ENCODE measurements at regions not wholly inside any gene's neighbourhood (a gene's known extent, or its start where the extent isn't known, plus 50 kb on each side); places are given as distances from the start of the nearest gene placed in this dataset.
A peak's percentile ranks its signal among the peaks of the same experiment; 100 is the strongest.

DNA sequence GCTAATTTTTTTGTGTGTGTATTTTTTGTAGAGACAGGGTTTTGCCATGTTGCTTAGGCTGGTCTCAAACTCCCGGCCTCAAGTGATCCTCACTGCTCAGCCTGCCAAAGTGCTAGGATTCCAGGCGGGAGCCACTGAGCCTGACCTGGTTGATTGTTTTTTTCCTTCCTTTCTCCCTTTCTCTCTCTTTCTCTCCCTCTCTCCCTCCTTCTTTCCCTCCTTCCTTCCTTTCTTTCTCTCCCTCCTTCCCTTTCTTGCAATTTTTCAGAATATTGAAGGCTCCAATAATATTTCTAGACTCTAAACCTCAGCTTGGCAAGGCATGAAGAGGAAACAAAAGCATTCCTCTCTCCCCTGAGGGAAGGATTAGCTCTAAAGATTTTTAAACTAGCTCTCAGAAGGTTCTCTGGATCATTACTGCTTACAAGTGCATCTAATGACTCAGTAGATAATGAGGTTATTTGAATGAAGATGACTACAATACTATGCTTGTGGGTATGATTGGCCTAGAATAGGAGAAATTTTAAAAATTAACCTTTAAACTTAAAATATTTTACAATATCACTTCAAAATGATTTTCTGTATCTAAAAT lies 68.5 kb upstream of the GADD45A start:
- no peak for DNase-seq (ENCODE audit: extremely low read depth, low read depth)
- TF ChIP-seq, protein P1, sequence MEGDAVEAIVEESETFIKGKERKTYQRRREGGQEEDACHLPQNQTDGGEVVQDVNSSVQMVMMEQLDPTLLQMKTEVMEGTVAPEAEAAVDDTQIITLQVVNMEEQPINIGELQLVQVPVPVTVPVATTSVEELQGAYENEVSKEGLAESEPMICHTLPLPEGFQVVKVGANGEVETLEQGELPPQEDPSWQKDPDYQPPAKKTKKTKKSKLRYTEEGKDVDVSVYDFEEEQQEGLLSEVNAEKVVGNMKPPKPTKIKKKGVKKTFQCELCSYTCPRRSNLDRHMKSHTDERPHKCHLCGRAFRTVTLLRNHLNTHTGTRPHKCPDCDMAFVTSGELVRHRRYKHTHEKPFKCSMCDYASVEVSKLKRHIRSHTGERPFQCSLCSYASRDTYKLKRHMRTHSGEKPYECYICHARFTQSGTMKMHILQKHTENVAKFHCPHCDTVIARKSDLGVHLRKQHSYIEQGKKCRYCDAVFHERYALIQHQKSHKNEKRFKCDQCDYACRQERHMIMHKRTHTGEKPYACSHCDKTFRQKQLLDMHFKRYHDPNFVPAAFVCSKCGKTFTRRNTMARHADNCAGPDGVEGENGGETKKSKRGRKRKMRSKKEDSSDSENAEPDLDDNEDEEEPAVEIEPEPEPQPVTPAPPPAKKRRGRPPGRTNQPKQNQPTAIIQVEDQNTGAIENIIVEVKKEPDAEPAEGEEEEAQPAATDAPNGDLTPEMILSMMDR (IDR thresholded peaks at IDR 0.05; ENCODE audit: low read depth, low read length): no peak

DNA sequence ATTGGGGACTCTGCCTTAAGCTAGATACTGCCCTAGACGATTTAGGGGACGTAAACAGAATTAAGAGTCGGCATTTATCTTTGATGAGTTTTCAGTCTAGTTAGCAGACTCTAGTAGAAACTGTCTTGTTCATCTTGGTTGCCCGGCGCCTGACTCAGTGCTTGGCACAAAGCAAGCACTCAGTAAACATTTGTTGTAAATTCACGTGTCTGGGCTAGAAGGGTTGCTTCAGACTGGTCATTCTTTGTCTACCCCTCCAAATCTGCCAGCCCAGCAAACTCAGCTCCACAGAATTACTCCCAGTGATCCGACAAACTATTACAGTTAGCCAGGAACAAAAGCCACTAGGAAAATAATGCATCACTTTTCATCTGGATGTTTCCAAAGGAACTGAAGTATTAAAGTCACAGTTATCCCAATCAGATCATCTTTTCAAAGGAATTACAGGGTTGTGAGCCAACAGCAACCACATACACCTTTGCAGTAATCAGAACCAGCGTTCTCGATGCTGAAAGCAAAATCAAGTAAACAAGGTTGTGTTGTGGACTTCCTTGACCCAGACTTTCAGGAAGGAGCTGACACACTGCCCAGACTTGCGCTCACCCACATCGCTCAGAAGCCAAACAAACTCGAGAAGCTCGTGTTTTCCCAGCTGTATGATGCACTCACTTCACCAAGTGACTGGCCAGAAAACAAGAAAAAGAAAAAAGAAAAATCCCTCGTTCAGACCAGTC lies 66.5 kb upstream of the GADD45A start:
- peak; percentile 87 for DNase-seq (ENCODE audit: extremely low read depth, low read depth)

DNA sequence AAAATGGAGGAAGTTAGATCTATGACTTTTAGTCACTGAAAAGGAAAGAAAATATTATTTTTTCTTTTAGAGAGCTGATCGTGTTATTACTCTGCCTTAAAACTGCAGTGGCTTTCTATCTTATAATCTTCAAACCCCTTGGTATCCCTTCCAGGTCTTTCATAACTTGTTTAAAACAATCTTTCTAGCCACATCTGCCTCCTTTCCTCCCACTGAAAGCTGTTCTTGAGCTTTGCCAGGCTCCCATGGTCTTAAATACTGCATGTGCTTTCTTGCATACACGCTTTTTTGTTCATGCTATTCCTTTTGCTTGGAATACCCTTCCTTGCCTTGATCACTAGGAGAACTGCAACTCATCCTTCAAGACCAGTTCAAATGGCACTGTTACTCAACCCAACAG lies 65.9 kb upstream of the GADD45A start:
- TF ChIP-seq, protein P1 (IDR thresholded peaks at IDR 0.05; ENCODE audit: low read depth, low read length): no peak
- no peak for DNase-seq (ENCODE audit: extremely low read depth, low read depth)

More for the DNA sequence above, 66.5 kb upstream of the GADD45A start:
- TF ChIP-seq, protein P1 (IDR thresholded peaks at IDR 0.05; ENCODE audit: low read depth, low read length): no peak

DNA sequence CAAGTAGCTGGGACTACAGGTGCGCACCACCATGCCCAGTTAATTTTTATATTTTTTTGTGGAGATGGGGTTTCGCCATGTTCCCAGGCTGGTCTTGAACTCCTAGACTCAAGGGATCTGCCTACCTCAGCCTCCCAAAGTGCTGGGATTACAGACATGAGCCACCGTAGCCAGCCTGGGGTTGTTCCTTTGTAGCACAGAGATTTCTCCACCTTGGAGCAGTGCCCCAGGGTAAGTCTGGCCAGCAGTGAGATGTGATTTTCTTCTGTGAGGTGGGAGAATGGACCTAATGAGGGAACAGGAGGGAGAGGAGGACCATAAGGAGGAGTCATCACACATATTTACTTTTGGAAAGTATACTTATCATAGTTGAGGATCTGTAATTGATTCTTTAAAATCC lies 61.1 kb upstream of the GADD45A start:
- no peak for DNase-seq (ENCODE audit: extremely low read depth, low read depth)
- TF ChIP-seq, protein P1 (IDR thresholded peaks at IDR 0.05; ENCODE audit: low read depth, low read length): no peak

DNA sequence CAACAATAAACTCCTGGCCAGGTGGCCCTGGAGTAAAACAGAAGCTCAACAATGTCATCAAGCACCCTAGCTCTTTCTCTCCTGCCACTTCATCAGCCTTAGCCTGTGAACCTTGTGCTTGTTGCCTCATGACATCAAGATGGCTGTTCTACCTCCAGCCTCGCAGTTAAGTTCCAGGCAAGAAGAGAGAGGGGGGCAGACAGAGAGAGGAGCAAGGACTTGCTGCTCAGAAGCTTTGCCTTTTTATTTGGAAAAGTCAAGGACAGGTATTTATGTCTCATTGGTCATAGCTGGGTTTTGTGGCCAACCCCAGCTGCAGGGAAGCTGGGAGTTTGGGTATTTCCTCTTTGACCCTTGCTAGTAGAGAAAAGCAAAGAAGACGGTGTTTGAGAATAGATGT lies 60.3 kb upstream of the GADD45A start:
- no peak for DNase-seq (ENCODE audit: extremely low read depth, low read depth)

DNA sequence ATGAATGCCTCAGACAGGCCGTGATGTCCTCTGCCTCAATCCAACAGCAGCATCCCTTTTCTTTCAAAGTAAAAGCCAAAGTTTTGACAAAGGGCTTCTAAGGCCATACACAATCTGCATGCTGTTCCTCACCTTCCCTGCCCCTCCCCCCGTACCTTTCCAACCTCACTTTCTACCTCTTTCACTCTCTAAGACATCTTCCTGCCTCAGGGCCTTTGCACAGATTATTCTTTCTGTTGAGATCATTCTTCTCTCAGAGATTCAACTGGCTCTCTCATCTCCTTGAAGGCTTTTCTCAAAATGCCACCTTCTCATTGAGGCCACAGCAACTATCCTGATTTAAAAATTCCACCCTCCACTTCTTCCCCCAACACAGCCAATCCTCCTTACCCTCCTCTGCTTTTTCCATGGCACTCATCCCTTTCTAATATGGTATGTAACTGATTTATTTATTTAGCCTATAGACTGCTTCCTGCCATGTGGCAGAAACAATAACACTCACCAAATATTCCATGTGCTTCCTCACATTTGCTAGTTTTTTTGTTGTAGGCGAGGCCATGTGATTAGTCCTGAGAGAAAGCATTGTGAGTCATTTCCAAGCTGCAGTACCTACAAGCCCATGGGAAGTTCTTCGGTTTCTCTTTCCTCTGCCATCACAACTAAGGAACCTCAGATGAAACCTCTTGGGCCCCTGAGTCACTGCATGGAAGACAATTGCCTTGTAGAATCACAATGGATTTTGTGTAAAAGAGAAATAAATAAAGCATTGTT lies 58.7 kb upstream of the GADD45A start:
- TF ChIP-seq, protein P1 (IDR thresholded peaks at IDR 0.05; ENCODE audit: low read depth, low read length): no peak
- no peak for DNase-seq (ENCODE audit: extremely low read depth, low read depth)

More for the DNA sequence above, 60.3 kb upstream of the GADD45A start:
- TF ChIP-seq, protein P1 (IDR thresholded peaks at IDR 0.05; ENCODE audit: low read depth, low read length): no peak

DNA sequence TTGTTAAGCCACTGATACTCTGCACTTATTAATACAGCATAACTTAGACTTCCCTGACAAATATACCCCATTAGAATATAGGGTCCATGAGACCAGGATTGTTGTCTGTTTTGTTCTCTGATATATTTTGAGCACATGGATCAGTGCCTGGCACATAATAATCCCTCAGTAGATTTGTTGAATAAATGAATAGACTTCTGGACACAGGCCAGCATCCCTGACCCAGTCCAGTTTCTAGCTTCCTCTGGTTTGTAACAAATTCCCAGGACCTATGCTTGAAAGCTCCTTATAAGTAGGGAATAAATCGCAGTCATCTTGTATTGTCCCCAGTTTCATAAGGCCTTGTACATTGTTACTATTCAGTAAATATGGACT lies 58.2 kb upstream of the GADD45A start:
- TF ChIP-seq, protein P1 (IDR thresholded peaks at IDR 0.05; ENCODE audit: low read depth, low read length): no peak
- DNase-seq (ENCODE audit: extremely low read depth, low read depth): no peak

All from AG09319 (cell line).